GM12878 (cell line): ENCODE measurements at regions not wholly inside any gene's neighbourhood (a gene's known extent, or its start where the extent isn't known, plus 50 kb on each side); places are given as distances from the start of the nearest gene placed in this dataset.

Experiments used
- ATAC-seq: fragments of 200-7000 bp; cut with Tn5 transposase; 3 replicates; pipeline ENCODE4 v1.9.1; 2020; ENCODE audit warnings: mild to moderate bottlenecking, moderate library complexity
- BruUV-seq: library from RNA; stranded (reverse); fragments of 400-500 nt; replicated peaks from 2 replicates; lab custom pipeline; 2021; lab: Mats Ljungman, UMichigan
- CTCF ChIA-PET: fragments of 300-600 bp; sonication (Branson Sonifier 250); formaldehyde crosslinking; extraction: SDS; loops from one replicate; lab custom pipeline; 2021; ENCODE audit warnings: inconsistent platforms; lab: Yijun Ruan, JAX
- POLR2A ChIA-PET: fragments of 350-600 bp; formaldehyde crosslinking; extraction: SDS; loops from one replicate; lab custom pipeline; 2021; ENCODE audit warnings: inconsistent platforms; lab: Charles Lee
- RAD21 ChIA-PET: fragments of 300-600 bp; sonication (Branson Sonifier 250); formaldehyde crosslinking; loops from one replicate; lab custom pipeline; 2023; ENCODE audit warnings: antibody characterized with exemption; ENCODE audit not compliant: unreplicated experiment; lab: Charles Lee
- SMC1A ChIA-PET: fragments of 300-600 bp; sonication (Branson Sonifier 250); formaldehyde crosslinking; loops from one replicate; lab custom pipeline; 2023; ENCODE audit not compliant: unreplicated experiment, uncharacterized antibody; lab: Charles Lee
- DNase-seq: peaks from one replicate; pipeline ENCODE4 v3.0.0-alpha.2; 2011; ENCODE audit warnings: low read depth, low spot score
- FAIRE-seq: peaks from 3 replicates; lab custom pipeline; 2011; peaks lifted over from hg19 to GRCh38; lab: Jason Lieb, UNC
- H2AFZ ChIP-seq: 2 replicates; pipeline ENCODE4 v1.6.0; 2011; ENCODE audit warnings: low read depth, low read length, control low read depth; ENCODE audit not compliant: control insufficient read depth
- H3K27ac ChIP-seq: 2 replicates; pipeline ENCODE4 v1.5.1; 2011; ENCODE audit warnings: control low read depth; ENCODE audit not compliant: control insufficient read depth, insufficient read depth
- H3K27me3 ChIP-seq, 2 experiments: replicated peaks in 1 of 2; 2 replicates each; pipeline versions ENCODE4 v1.6.0 to v1.6.1; 2011; ENCODE audit warnings: low read length in 1 of 2; ENCODE audit not compliant: control insufficient read depth in 2 of 2, insufficient read depth in 2 of 2
- H3K36me3 ChIP-seq, 2 experiments: 2 replicates each; pipeline ENCODE4 v1.5.1; 2011; ENCODE audit warnings: low read length in 1 of 2; ENCODE audit not compliant: control insufficient read depth in 2 of 2, insufficient read depth in 2 of 2
- H3K4me1 ChIP-seq: 2 replicates; pipeline ENCODE4 v1.6.1; 2011; ENCODE audit warnings: mild to moderate bottlenecking, low read length, moderate library complexity, mixed read lengths; ENCODE audit not compliant: control insufficient read depth, insufficient read depth
- H3K4me2 ChIP-seq: 2 replicates; pipeline ENCODE4 v1.6.0; 2011; ENCODE audit warnings: control low read depth; ENCODE audit not compliant: control insufficient read depth, insufficient read depth
- H3K4me3 ChIP-seq: fragments of 200-600 bp; sonication (generic); 2 replicates; pipeline ENCODE4 v1.5.1; 2016
- H3K79me2 ChIP-seq: 2 replicates; pipeline ENCODE4 v1.6.0; 2011; ENCODE audit warnings: low read length; ENCODE audit not compliant: control insufficient read depth, insufficient read depth
- H3K9ac ChIP-seq: 2 replicates; pipeline ENCODE4 v1.8.0; 2011; ENCODE audit warnings: low read length, control low read depth, mixed read lengths; ENCODE audit not compliant: control insufficient read depth, insufficient read depth
- H3K9me3 ChIP-seq: replicated peaks from 3 replicates; pipeline ENCODE4 v1.5.1; 2011; ENCODE audit warnings: mild to moderate bottlenecking, low read length; ENCODE audit not compliant: control insufficient read depth, insufficient read depth
- H4K20me1 ChIP-seq: 2 replicates; pipeline ENCODE4 v1.6.0; 2011; ENCODE audit not compliant: control insufficient read depth, insufficient read depth
- MYB ChIP-seq: fragments of 150-350 bp; IDR thresholded peaks from 2 replicates; pipeline ENCODE4 v1.6.1; 2014; ENCODE audit warnings: mild to moderate bottlenecking, low read depth, low read length, borderline replicate concordance
- NRF1 ChIP-seq: conservative IDR thresholded peaks from 2 replicates; pipeline ENCODE4 v1.6.1; 2011; ENCODE audit warnings: mild to moderate bottlenecking, low read depth, low read length, improper control_type of control experiment
- SPI1 ChIP-seq: IDR thresholded peaks from 2 replicates; pipeline ENCODE4 v1.6.1; 2011; ENCODE audit warnings: low read depth, mild to moderate bottlenecking, low read length, moderate library complexity, borderline replicate concordance; ENCODE audit not compliant: insufficient read depth
- YBX1 ChIP-seq: fragments of 450-650 bp; IDR thresholded peaks from 2 replicates; pipeline ENCODE4 v1.6.1; 2016; ENCODE audit warnings: antibody characterized with exemption
- ZBTB40 ChIP-seq: fragments of 450-650 bp; IDR thresholded peaks from 2 replicates; pipeline ENCODE4 v1.6.1; 2016; ENCODE audit warnings: mild to moderate bottlenecking, moderate library complexity, borderline replicate concordance
- WGBS: methylation state at CpG from one replicate; pipeline ENCODE4 v1.1.6; 2016; ENCODE audit warnings: low lambda C conversion rate; ENCODE audit not compliant: insufficient replicate concordance, insufficient coverage; ENCODE audit errors: missing lambda C conversion rate; 5-methylcytosine and 5-hydroxymethylcytosine counted together
- in situ Hi-C: fragments of 300-500 bp; cut with MboI; formaldehyde crosslinking; loops from 9 replicates; pipeline ENCODE4 v1.14.3; 2018; ENCODE audit warnings: mixed read lengths
- intact Hi-C: fragments of 100-400 bp; cut with micrococcal nuclease; formaldehyde crosslinking; loops from one replicate; pipeline ENCODE4 v1.14.2; 2022; ENCODE audit not compliant: unreplicated experiment

- intact Hi-C loops (no loop called here), in situ Hi-C loops (no loop called here)
- SMC1A ChIA-PET, result no interaction called here
- BruUV-seq, result no TSS peak
- POLR2A ChIA-PET, result no interaction called here
- Histone ChIP-seq H2AFZ (no peak overlapping the region), H3K9ac (no peak overlapping the region), H3K4me1 (no peaks in the 10 kb centered on the region), H4K20me1 (no peaks in the 10 kb centered on the region), H3K4me2 (no peak overlapping the region), H3K79me2 (no peaks in the 10 kb centered on the region), H3K27ac (no peak overlapping the region), H3K27me3 (no peaks in the 10 kb centered on the region), H3K9me3 (no peaks in the 10 kb centered on the region), H3K36me3 (no peaks in the 10 kb centered on the region), H3K4me3 (no peak overlapping the region)
- no peak for ATAC-seq
- DNase-seq, result no peak
- TF ChIP-seq NRF1, result no peak
- no peak for TF ChIP-seq SPI1
- no peak for TF ChIP-seq YBX1
- TF ChIP-seq ZBTB40, result no peak
- no peak for TF ChIP-seq MYB
- RAD21 ChIA-PET, result no interaction called here
- CTCF ChIA-PET, result no interaction called here
- no peak for FAIRE-seq
- 26% methylated on average over 2 of the region's 2 CpGs for WGBS
Observed at GRCh38 chr5:44645502-44645901, 163.2 kb upstream of the MRPS30 start.
